Endothelial cell of umbilical vein (primary cell): ENCODE measurements at regions not wholly inside any gene's neighbourhood (a gene's known extent, or its start where the extent isn't known, plus 50 kb on each side); places are given as distances from the start of the nearest gene placed in this dataset.

ENCODE experiments used
- BruUV-seq: library from RNA; stranded (reverse); fragments of 400-500 nt; replicated peaks from 2 replicates; lab custom pipeline; 2021; lab: Mats Ljungman, UMichigan
- CTCF ChIA-PET: fragments of 300-600, 350-600 bp; sonication (Branson Sonifier 250); formaldehyde crosslinking; loops from one replicate; lab custom pipeline; 2021; ENCODE audit warnings: antibody characterized with exemption, inconsistent platforms; lab: Charles Lee
- POLR2A ChIA-PET: fragments of 300-600, 350-600 bp; sonication (Branson Sonifier 250); formaldehyde crosslinking; loops from one replicate; lab custom pipeline; 2021; ENCODE audit warnings: antibody characterized with exemption, inconsistent platforms; lab: Charles Lee
- DNase-seq: peaks from one replicate; pipeline ENCODE4 v3.0.0-alpha.2; 2011; ENCODE audit warnings: low read depth, low spot score
- FAIRE-seq: peaks from 2 replicates; lab custom pipeline; 2011; peaks lifted over from hg19 to GRCh38; lab: Jason Lieb, UNC
- H2AFZ ChIP-seq: 2 replicates; pipeline ENCODE4 v1.6.0; 2012; ENCODE audit warnings: low read depth, low read length, control low read depth, inconsistent platforms
- H3K27ac ChIP-seq: 2 replicates; pipeline ENCODE4 v1.5.1; 2011; ENCODE audit warnings: low read depth, mild to moderate bottlenecking, control low read depth, low read length, moderate library complexity; ENCODE audit not compliant: insufficient read depth
- H3K27me3 ChIP-seq, 2 experiments: 2 replicates each; pipeline versions ENCODE4 v1.6.0 to v1.6.1; 2011; ENCODE audit warnings: low read length in 2 of 2, mixed read lengths in 1 of 2; ENCODE audit not compliant: control insufficient read depth in 2 of 2, insufficient read depth in 2 of 2
- H3K36me3 ChIP-seq, 2 experiments: 2 replicates in 1 of 2; 3 replicates in 1 of 2; pipeline ENCODE4 v1.5.1; 2011; ENCODE audit warnings: low read length in 2 of 2, mild to moderate bottlenecking in 1 of 2, moderate library complexity in 1 of 2; ENCODE audit not compliant: control insufficient read depth in 2 of 2, insufficient read depth in 2 of 2; ENCODE audit errors: extremely low read depth in 1 of 2
- H3K4me1 ChIP-seq: 3 replicates; pipeline ENCODE4 v1.5.1; 2011; ENCODE audit warnings: mild to moderate bottlenecking, low read length; ENCODE audit not compliant: control insufficient read depth, insufficient read depth; ENCODE audit errors: extremely low read depth
- H3K4me2 ChIP-seq: 2 replicates; pipeline ENCODE4 v1.6.1; 2011; ENCODE audit warnings: low read length, control low read depth, mixed read lengths; ENCODE audit not compliant: insufficient read depth
- H3K4me3 ChIP-seq, 3 experiments: fragments of 200-600 bp in 1 of 3; sonication (generic), shearing (Covaris generic) in 1 of 3; replicated peaks in 1 of 3; 2 replicates each; pipeline ENCODE4 v1.5.1; 2011 to 2016; ENCODE audit warnings: control low read depth in 3 of 3, low read length in 3 of 3, mild to moderate bottlenecking in 2 of 3, inconsistent platforms in 1 of 3, low read depth in 1 of 3, moderate library complexity in 1 of 3; ENCODE audit not compliant: insufficient read depth in 1 of 3
- H3K79me2 ChIP-seq: 2 replicates; pipeline ENCODE4 v1.6.0; 2012; ENCODE audit warnings: low read length, inconsistent platforms; ENCODE audit not compliant: control insufficient read depth, insufficient read depth
- H3K9ac ChIP-seq: replicated peaks from 2 replicates; pipeline ENCODE3; 2011; ENCODE audit warnings: low read length, control low read depth; ENCODE audit not compliant: insufficient read depth; ENCODE audit errors: extremely low read depth
- H3K9me1 ChIP-seq: replicated peaks from 3 replicates; pipeline ENCODE4 v1.6.0; 2011; ENCODE audit warnings: mild to moderate bottlenecking, low read length; ENCODE audit not compliant: control insufficient read depth, insufficient read depth; ENCODE audit errors: extremely low read depth
- H3K9me3 ChIP-seq: replicated peaks from 2 replicates; pipeline ENCODE4 v1.5.1; 2012; ENCODE audit warnings: low read length, inconsistent platforms; ENCODE audit not compliant: control insufficient read depth, insufficient read depth
- H4K20me1 ChIP-seq: replicated peaks from 2 replicates; pipeline ENCODE3; 2011; ENCODE audit warnings: mild to moderate bottlenecking, low read length; ENCODE audit not compliant: control insufficient read depth, insufficient read depth; ENCODE audit errors: extremely low read depth
- EZH2 ChIP-seq: IDR thresholded peaks from 2 replicates; pipeline ENCODE4 v1.6.1; 2012; ENCODE audit warnings: borderline replicate concordance, low read depth, mild to moderate bottlenecking, moderate library complexity, low read length, inconsistent platforms; ENCODE audit not compliant: severe bottlenecking
- FOS ChIP-seq: IDR thresholded peaks from 2 replicates; pipeline ENCODE4 v1.6.1; 2011; ENCODE audit warnings: mild to moderate bottlenecking, low read length, moderate library complexity, borderline replicate concordance; ENCODE audit not compliant: insufficient read depth
- GATA2 ChIP-seq: IDR thresholded peaks from 2 replicates; pipeline ENCODE4 v1.7.0; 2011; ENCODE audit warnings: low read depth, mild to moderate bottlenecking, moderate library complexity, mixed read lengths, low read length; ENCODE audit not compliant: insufficient read length, insufficient read depth
- JUN ChIP-seq: IDR thresholded peaks from 2 replicates; pipeline ENCODE4 v1.6.1; 2011; ENCODE audit warnings: borderline replicate concordance, low read depth; ENCODE audit not compliant: insufficient read length, insufficient read depth
- MYC ChIP-seq: IDR thresholded peaks from one replicate; pipeline ENCODE4 v1.6.1; 2011; ENCODE audit warnings: mild to moderate bottlenecking, low read depth, low read length
- POLR2A ChIP-seq: IDR thresholded peaks from 2 replicates; pipeline ENCODE4 v1.6.1; 2012; ENCODE audit warnings: low read depth, mild to moderate bottlenecking, control low read depth, low read length
- POLR2AphosphoS5 ChIP-seq: IDR thresholded peaks from 2 replicates; pipeline ENCODE4 v1.6.1; 2012; ENCODE audit warnings: low read depth, mild to moderate bottlenecking, control low read depth, low read length, moderate library complexity; ENCODE audit not compliant: insufficient read depth
- dilution Hi-C: fragments of 300-500 bp; cut with MboI; formaldehyde crosslinking; loops from one replicate; pipeline ENCODE4 v1.15.0; 2019; ENCODE audit warnings: low sequenced_read_pairs; ENCODE audit not compliant: extremely low pct_ligation_motif_present
- intact Hi-C: fragments of 100-400 bp; cut with micrococcal nuclease; formaldehyde crosslinking; loops from one replicate; pipeline ENCODE4 v1.10.0; 2022
- TF ChIP-seq, protein P1 (sequence below), 2 donors: IDR thresholded peaks; 1 replicate in 1 of 2; 2 replicates in 1 of 2; pipeline ENCODE4 v1.5.1; 2011; ENCODE audit warnings: low read length in 2 of 2, mild to moderate bottlenecking in 2 of 2, moderate library complexity in 2 of 2, control low read depth in 1 of 2, inconsistent platforms in 1 of 2, low read depth in 1 of 2; ENCODE audit not compliant: insufficient read depth in 1 of 2; ENCODE audit errors: extremely low read depth in 1 of 2
- TF ChIP-seq, protein P2 (sequence below): IDR thresholded peaks from 2 replicates; pipeline ENCODE4 v1.6.1; 2011; ENCODE audit not compliant: insufficient read depth, insufficient read length

DNA sequence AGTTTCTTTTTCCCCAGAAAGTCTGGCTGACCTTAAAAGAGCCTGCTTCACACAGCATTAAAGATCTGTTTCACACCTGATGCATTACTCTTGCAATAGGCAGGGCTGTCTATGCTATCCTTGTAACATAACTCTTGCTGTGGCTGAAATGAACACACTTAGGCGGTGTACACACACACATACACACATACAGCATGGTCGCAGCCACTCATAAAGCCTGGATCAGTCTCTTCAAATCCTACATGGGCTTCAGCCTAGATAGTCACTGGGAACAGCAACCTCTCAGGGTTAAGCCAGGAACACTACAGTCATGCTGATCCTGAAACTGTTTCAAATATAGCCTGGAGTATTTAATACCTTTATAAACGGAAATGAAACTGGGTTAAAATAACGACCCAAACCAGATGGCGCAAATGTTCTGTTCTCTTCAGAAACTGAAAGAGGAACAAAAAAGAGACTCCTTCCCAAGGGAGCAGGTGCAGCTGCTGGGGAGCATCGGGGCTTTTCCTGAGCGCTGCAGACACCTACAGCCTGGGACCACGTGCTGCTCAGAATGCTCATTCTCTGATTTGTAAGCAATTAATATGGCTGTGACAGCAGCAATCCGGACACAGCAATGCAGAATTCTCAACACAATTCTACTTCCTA is 61.0 kb upstream of the SFMBT2 start:
- FAIRE-seq, result no peak

DNA sequence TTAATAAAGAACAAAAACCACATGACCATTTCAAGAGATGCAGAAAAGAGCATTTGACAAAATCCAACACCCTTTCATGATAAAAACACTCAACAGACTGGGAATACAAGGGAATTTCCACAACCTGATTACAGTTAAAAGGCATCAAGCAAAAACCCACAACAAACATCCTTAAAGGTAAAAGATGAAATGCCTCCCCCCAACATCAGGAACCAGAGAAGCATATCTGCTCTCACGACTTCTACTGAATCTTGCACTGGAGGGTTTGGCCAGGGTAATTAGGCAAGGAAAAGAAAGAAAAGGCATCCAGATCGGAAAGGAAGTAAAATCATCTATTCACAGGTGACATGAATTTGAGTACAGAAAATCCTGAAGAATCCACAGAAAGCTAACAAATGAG is 59.5 kb upstream of the SFMBT2 start:
- no TSS peak for BruUV-seq
- intact Hi-C loops, result no loop called here
- dilution Hi-C loops, result no loop called here
- no peaks in the 10 kb centered on the region for H3K4me1 ChIP-seq
- CTCF ChIA-PET, result interaction anchor here (0.8 kb wide), 1 partner anchor 44 kb away, joined by 4 read pairs; no protein-coding TSS in a partner anchor
- H3K27ac ChIP-seq, result no peak overlapping the region
- DNase-seq, result no peak
- FAIRE-seq, result no peak
- no peak overlapping the region for H2AFZ ChIP-seq
- H3K9me1 ChIP-seq, result no peaks in the 10 kb centered on the region
- no peak overlapping the region for H3K9ac ChIP-seq
- H4K20me1 ChIP-seq, result no peaks in the 10 kb centered on the region
- H3K4me3 ChIP-seq, result no peak overlapping the region
- H3K9me3 ChIP-seq, result no peaks in the 10 kb centered on the region
- H3K79me2 ChIP-seq, result no peaks in the 10 kb centered on the region
- POLR2A ChIA-PET, result no interaction called here
- no peaks in the 10 kb centered on the region for H3K27me3 ChIP-seq
- no peaks in the 10 kb centered on the region for H3K36me3 ChIP-seq
- no peak for TF ChIP-seq MYC
- TF ChIP-seq, protein P1, sequence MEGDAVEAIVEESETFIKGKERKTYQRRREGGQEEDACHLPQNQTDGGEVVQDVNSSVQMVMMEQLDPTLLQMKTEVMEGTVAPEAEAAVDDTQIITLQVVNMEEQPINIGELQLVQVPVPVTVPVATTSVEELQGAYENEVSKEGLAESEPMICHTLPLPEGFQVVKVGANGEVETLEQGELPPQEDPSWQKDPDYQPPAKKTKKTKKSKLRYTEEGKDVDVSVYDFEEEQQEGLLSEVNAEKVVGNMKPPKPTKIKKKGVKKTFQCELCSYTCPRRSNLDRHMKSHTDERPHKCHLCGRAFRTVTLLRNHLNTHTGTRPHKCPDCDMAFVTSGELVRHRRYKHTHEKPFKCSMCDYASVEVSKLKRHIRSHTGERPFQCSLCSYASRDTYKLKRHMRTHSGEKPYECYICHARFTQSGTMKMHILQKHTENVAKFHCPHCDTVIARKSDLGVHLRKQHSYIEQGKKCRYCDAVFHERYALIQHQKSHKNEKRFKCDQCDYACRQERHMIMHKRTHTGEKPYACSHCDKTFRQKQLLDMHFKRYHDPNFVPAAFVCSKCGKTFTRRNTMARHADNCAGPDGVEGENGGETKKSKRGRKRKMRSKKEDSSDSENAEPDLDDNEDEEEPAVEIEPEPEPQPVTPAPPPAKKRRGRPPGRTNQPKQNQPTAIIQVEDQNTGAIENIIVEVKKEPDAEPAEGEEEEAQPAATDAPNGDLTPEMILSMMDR (IDR thresholded peaks at IDR 0.05; ENCODE audit: extremely low read depth in 1 of 2, insufficient read depth in 1 of 2, low read depth in 1 of 2, low read length in 2 of 2), result no peak
- TF ChIP-seq GATA2, result no peak
- no peak for TF ChIP-seq POLR2AphosphoS5
- TF ChIP-seq EZH2, result no peak
- TF ChIP-seq, protein P2, sequence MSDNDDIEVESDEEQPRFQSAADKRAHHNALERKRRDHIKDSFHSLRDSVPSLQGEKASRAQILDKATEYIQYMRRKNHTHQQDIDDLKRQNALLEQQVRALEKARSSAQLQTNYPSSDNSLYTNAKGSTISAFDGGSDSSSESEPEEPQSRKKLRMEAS, result no peak
- no peak for TF ChIP-seq FOS
- no peak for TF ChIP-seq JUN
- TF ChIP-seq POLR2A, result no peak
- no peak overlapping the region for H3K4me2 ChIP-seq

More for the DNA sequence above, 61.0 kb upstream of the SFMBT2 start:
- CTCF ChIA-PET, result no interaction called here
- no peak for DNase-seq
- H3K9me3 ChIP-seq, result no peaks in the 10 kb centered on the region
- no peak overlapping the region for H3K27ac ChIP-seq
- no peak overlapping the region for H3K4me2 ChIP-seq
- H3K27me3 ChIP-seq, result no peaks in the 10 kb centered on the region
- BruUV-seq, result no TSS peak
- no peak overlapping the region for H3K4me3 ChIP-seq
- no peaks in the 10 kb centered on the region for H3K79me2 ChIP-seq
- POLR2A ChIA-PET, result no interaction called here
- intact Hi-C loops (no loop called here), dilution Hi-C loops (no loop called here)
- no peaks in the 10 kb centered on the region for H3K4me1 ChIP-seq
- H3K36me3 ChIP-seq, result no peaks in the 10 kb centered on the region
- no peaks in the 10 kb centered on the region for H3K9me1 ChIP-seq
- no peaks in the 10 kb centered on the region for H4K20me1 ChIP-seq
- H3K9ac ChIP-seq, result no peak overlapping the region
- TF ChIP-seq, protein P2, result no peak
- no peak for TF ChIP-seq MYC
- TF ChIP-seq FOS, result no peak
- TF ChIP-seq GATA2, result no peak
- TF ChIP-seq JUN, result no peak
- no peak overlapping the region for H2AFZ ChIP-seq
